ENCODE measurements at regions not wholly inside any gene's neighbourhood (a gene's known extent, or its start where the extent isn't known, plus 50 kb on each side); places are given as distances from the start of the nearest gene placed in this dataset.

DNA sequence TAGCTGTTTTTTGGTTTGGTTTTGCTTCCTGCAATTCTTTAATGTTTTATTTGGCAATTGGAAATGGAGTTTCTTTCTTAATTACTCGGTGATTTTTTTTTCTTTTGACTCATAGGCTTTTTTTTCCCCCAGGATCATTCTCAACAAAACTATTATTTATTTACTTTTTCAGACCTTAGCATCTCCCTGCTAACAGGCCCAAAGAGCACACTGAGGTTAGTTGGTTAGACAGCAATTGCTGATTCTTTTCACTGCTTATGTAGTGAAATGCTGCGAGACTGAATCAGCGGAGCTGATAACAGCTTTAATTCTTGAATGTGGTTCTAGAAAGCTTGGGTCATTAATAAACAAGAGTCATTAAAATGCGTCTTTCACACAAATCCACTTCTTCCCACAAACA is 79.1 kb upstream of the ZFP64 start:
- intact Hi-C loops (cut with micrococcal nuclease): no loop called here
- ATAC-seq (ENCODE audit: low read depth): no peak
- no peak overlapping the region for H2BK15ac ChIP-seq (ENCODE audit: low read depth, low read length)

More for the DNA sequence above, 79.1 kb upstream of the ZFP64 start:
- no TSS peak for BruUV-seq (replicated peaks)
- no peak overlapping the region for H3K14ac ChIP-seq (replicated peaks; ENCODE audit: low read depth, low read length)
- CTCF ChIA-PET: no interaction called here
- DNase-seq: no peak
- no peak overlapping the region for H3K9ac ChIP-seq (ENCODE audit: low read depth, low read length)
- H3K36me3 ChIP-seq (ENCODE audit: control insufficient read depth, insufficient read depth, low read length): no peaks in the 10 kb centered on the region
- H3K4me3 ChIP-seq (ENCODE audit: insufficient read depth, low read depth, low read length): no peak overlapping the region
- no peak overlapping the region for H2AK5ac ChIP-seq (ENCODE audit: low read depth, low read length)
- in situ Hi-C loops (cut with MboI; ENCODE audit: low sequenced_read_pairs) (no loop called here), dilution Hi-C loops (cut with HindIII; ENCODE audit: low sequenced_read_pairs, unreplicated experiment) (no loop called here)
- no peaks in the 10 kb centered on the region for H3K27me3 ChIP-seq (ENCODE audit: control insufficient read depth, insufficient read depth, low read length)
- H3K79me1 ChIP-seq (ENCODE audit: low read depth in 1 of 2, low read length in 2 of 2): no peaks in the 10 kb centered on the region
- H2AK9ac ChIP-seq (replicated peaks; ENCODE audit: low read depth, low read length, poor library complexity): no peak overlapping the region
- H3K23ac ChIP-seq (ENCODE audit: low read depth, low read length): no peak overlapping the region
- WGBS, 2 experiments (ENCODE audit: extremely low coverage in 2 of 2, insufficient read length in 1 of 2): no CpG with 5 or more reads among the region's 4 CpGs
- TF ChIP-seq RAD21 (IDR thresholded peaks at IDR 0.05; ENCODE audit: low read length): no peak
- TF ChIP-seq, protein P1, sequence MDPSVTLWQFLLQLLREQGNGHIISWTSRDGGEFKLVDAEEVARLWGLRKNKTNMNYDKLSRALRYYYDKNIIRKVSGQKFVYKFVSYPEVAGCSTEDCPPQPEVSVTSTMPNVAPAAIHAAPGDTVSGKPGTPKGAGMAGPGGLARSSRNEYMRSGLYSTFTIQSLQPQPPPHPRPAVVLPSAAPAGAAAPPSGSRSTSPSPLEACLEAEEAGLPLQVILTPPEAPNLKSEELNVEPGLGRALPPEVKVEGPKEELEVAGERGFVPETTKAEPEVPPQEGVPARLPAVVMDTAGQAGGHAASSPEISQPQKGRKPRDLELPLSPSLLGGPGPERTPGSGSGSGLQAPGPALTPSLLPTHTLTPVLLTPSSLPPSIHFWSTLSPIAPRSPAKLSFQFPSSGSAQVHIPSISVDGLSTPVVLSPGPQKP (IDR thresholded peaks at IDR 0.05; ENCODE audit: borderline replicate concordance, low read depth, low read length): no peak
- POLR2A ChIA-PET (ENCODE audit: unreplicated experiment): no interaction called here
- H2BK20ac ChIP-seq (ENCODE audit: low read depth, low read length): no peak overlapping the region
- no peak overlapping the region for H2BK120ac ChIP-seq (ENCODE audit: low read depth, low read length)
- H4K5ac ChIP-seq (ENCODE audit: low read depth, low read length): no peak overlapping the region
- no peaks in the 10 kb centered on the region for H3K9me1 ChIP-seq (ENCODE audit: insufficient read depth, low read length)
- H4K20me1 ChIP-seq (ENCODE audit: insufficient read depth, low read length): no peaks in the 10 kb centered on the region
- no peaks in the 10 kb centered on the region for H3K9me3 ChIP-seq (ENCODE audit: control insufficient read depth, insufficient read depth, low read length)
- no peak overlapping the region for H4K8ac ChIP-seq (ENCODE audit: low read depth in 2 of 2, low read length in 2 of 2)
- H4K91ac ChIP-seq (ENCODE audit: insufficient read depth, low read depth, low read length): no peak overlapping the region
- H3K4me2 ChIP-seq (ENCODE audit: low read depth, low read length): no peak overlapping the region
- no peaks in the 10 kb centered on the region for H3K4me1 ChIP-seq (ENCODE audit: control insufficient read depth, insufficient read depth, low read length)
- no peak overlapping the region for H2BK5ac ChIP-seq (ENCODE audit: low read depth, low read length, poor library complexity, severe bottlenecking)
- no peak overlapping the region for H3K27ac ChIP-seq (ENCODE audit: insufficient read depth, low read length)
- no peak overlapping the region for H3K56ac ChIP-seq (ENCODE audit: extremely low read depth, insufficient read depth, low read length)
- no peak overlapping the region for H2AFZ ChIP-seq (replicated peaks; ENCODE audit: low read length, poor library complexity)
- H3K4ac ChIP-seq (ENCODE audit: low read depth, low read length): no peak overlapping the region
- H3K18ac ChIP-seq (ENCODE audit: low read depth, low read length): no peak overlapping the region

Data from IMR-90 (cell line).